WTC11 (cell line): ENCODE measurements at regions not wholly inside any gene's neighbourhood (a gene's known extent, or its start where the extent isn't known, plus 50 kb on each side); places are given as distances from the start of the nearest gene placed in this dataset.
A peak's percentile ranks its signal among the peaks of the same experiment; 100 is the strongest.

Experiments used
- ATAC-seq: fragments of 200-7000 bp; cut with Tn5 transposase; 2 replicates; pipeline ENCODE4 v1.10.0; 2021; ENCODE audit warnings: mild to moderate bottlenecking, moderate library complexity
- CTCF ChIA-PET: fragments of 300-600 bp; sonication (Branson Sonifier 250); formaldehyde crosslinking; loops from one replicate; lab custom pipeline; 2021; ENCODE audit warnings: antibody characterized with exemption; lab: Charles Lee
- POLR2A ChIA-PET: fragments of 350-600 bp; sonication (Branson Sonifier 250); formaldehyde crosslinking; loops from one replicate; lab custom pipeline; 2021; ENCODE audit warnings: antibody characterized with exemption; lab: Charles Lee
- DNase-seq: peaks from one replicate; pipeline ENCODE4 v3.0.0; 2021; ENCODE audit warnings: low spot score
- H3K27ac Mint-ChIP-seq: 2 replicates; pipeline ENCODE4 v1.8.0; 2021; ENCODE audit warnings: mixed read lengths
- H3K27me3 Mint-ChIP-seq: 2 replicates; pipeline ENCODE4 v1.8.0; 2021; ENCODE audit warnings: low read depth, mild to moderate bottlenecking, moderate library complexity, mixed read lengths
- H3K36me3 Mint-ChIP-seq: 2 replicates; pipeline ENCODE4 v1.8.0; 2021; ENCODE audit warnings: mixed read lengths
- H3K4me1 Mint-ChIP-seq: 2 replicates; pipeline ENCODE4 v1.8.0; 2022; ENCODE audit warnings: mixed read lengths
- H3K4me3 Mint-ChIP-seq: 2 replicates; pipeline ENCODE4 v1.8.0; 2021; ENCODE audit warnings: mild to moderate bottlenecking, moderate library complexity, mixed read lengths
- H3K9me3 Mint-ChIP-seq: 2 replicates; pipeline ENCODE4 v1.8.0; 2021; ENCODE audit warnings: mixed read lengths
- CBFB ChIP-seq: sonication (generic); formaldehyde crosslinking; IDR thresholded peaks from 2 replicates; pipeline ENCODE4 v1.8.1; 2022; ENCODE audit warnings: mild to moderate bottlenecking, low read depth, missing genetic modification reagents
- CDX4 ChIP-seq: fragments of 250-450 bp; sonication (Bioruptor Pico); IDR thresholded peaks from 2 replicates; pipeline ENCODE4 v1.9.0; 2021; ENCODE audit warnings: moderate library complexity, mild to moderate bottlenecking, inconsistent platforms, borderline replicate concordance
- CTCF ChIP-seq: fragments of 200-600 bp; IDR thresholded peaks from 2 replicates; pipeline ENCODE4 v1.8.0; 2022; ENCODE audit warnings: antibody characterized with exemption
- E2F1 ChIP-seq: sonication (generic); formaldehyde crosslinking; IDR thresholded peaks from 2 replicates; pipeline ENCODE4 v1.8.0; 2022; ENCODE audit warnings: mild to moderate bottlenecking, missing genetic modification reagents
- ELF4 ChIP-seq: sonication (generic); formaldehyde crosslinking; IDR thresholded peaks from 2 replicates; pipeline ENCODE4 v1.8.1; 2022; ENCODE audit warnings: low read depth, mild to moderate bottlenecking, moderate library complexity, missing genetic modification reagents
- FOXK1 ChIP-seq: sonication (generic); formaldehyde crosslinking; IDR thresholded peaks from 2 replicates; pipeline ENCODE4 v1.8.0; 2022; ENCODE audit warnings: mild to moderate bottlenecking, moderate library complexity, missing genetic modification reagents
- GRHL2 ChIP-seq: fragments of 250-450 bp; sonication (Bioruptor Pico); IDR thresholded peaks from 2 replicates; pipeline ENCODE4 v1.8.0; 2022; ENCODE audit warnings: mild to moderate bottlenecking, moderate library complexity; ENCODE audit not compliant: insufficient replicate concordance, severe bottlenecking
- HMGXB4 ChIP-seq: sonication (generic); formaldehyde crosslinking; IDR thresholded peaks from 2 replicates; pipeline ENCODE4 v1.8.1; 2023; ENCODE audit warnings: mild to moderate bottlenecking, moderate library complexity, missing genetic modification reagents
- NFYB ChIP-seq: sonication (generic); formaldehyde crosslinking; conservative IDR thresholded peaks from 2 replicates; pipeline ENCODE4 v1.8.0; 2022; ENCODE audit warnings: low read depth, missing genetic modification reagents
- NR2C2 ChIP-seq: sonication (generic); formaldehyde crosslinking; IDR thresholded peaks from 2 replicates; pipeline ENCODE4 v1.8.0; 2022; ENCODE audit warnings: mild to moderate bottlenecking, missing genetic modification reagents
- PRRX2 ChIP-seq: fragments of 250-450 bp; sonication (Bioruptor Pico); IDR thresholded peaks from 2 replicates; pipeline ENCODE4 v1.8.0; 2021; ENCODE audit warnings: mild to moderate bottlenecking
- RELA ChIP-seq: sonication (generic); formaldehyde crosslinking; IDR thresholded peaks from 2 replicates; pipeline ENCODE4 v1.8.1; 2022; ENCODE audit warnings: missing genetic modification reagents, mild to moderate bottlenecking, borderline replicate concordance
- RORB ChIP-seq: fragments of 250-450 bp; sonication (Bioruptor Pico); IDR thresholded peaks from 2 replicates; pipeline ENCODE4 v1.9.0; 2021; ENCODE audit warnings: mild to moderate bottlenecking
- TEAD4 ChIP-seq: sonication (generic); formaldehyde crosslinking; IDR thresholded peaks from 2 replicates; pipeline ENCODE4 v1.8.0; 2022; ENCODE audit warnings: mild to moderate bottlenecking, missing genetic modification reagents
- ZNF263 ChIP-seq: sonication (generic); formaldehyde crosslinking; IDR thresholded peaks from 2 replicates; pipeline ENCODE4 v1.8.1; 2022; ENCODE audit warnings: low read depth, mild to moderate bottlenecking, moderate library complexity, missing genetic modification reagents
- ZNF317 ChIP-seq: sonication (generic); formaldehyde crosslinking; IDR thresholded peaks from 2 replicates; pipeline ENCODE4 v1.8.1; 2023; ENCODE audit warnings: low read depth, mild to moderate bottlenecking, moderate library complexity, missing genetic modification reagents, borderline replicate concordance
- TF ChIP-seq, protein P1 (sequence below): sonication (generic); formaldehyde crosslinking; IDR thresholded peaks from 2 replicates; pipeline ENCODE4 v1.8.0; 2022; ENCODE audit warnings: mild to moderate bottlenecking, missing genetic modification reagents
- TF ChIP-seq, protein P2 (sequence below): sonication (generic); formaldehyde crosslinking; IDR thresholded peaks from 2 replicates; pipeline ENCODE4 v1.8.0; 2023; ENCODE audit warnings: mild to moderate bottlenecking, missing genetic modification reagents
- TF ChIP-seq, protein P3 (sequence below): sonication (generic); formaldehyde crosslinking; IDR thresholded peaks from 2 replicates; pipeline ENCODE4 v1.8.1; 2022; ENCODE audit warnings: mild to moderate bottlenecking, missing genetic modification reagents, moderate library complexity, borderline replicate concordance

DNA sequence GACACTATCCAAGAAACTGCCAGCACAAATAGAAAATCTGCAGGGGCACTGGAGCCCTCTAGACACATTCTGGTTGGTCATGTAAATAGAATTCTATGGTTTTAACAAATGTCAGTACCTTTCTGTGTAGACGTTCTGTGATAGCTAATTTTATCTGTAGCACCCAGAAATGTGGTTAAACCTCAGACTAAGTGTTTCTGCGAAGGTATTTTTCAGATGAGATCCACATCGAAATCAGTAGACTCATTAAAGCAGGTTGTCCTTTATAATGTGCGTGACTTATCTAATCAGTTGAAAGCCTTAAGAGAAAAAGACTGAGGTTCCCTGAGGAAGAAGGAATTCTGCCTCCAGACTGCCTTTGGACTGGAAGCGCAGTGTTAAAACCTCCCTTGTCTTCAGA, 922.9 kb downstream of the EFNB2 start:
- H3K4me1 Mint-ChIP-seq: peaks cover 33% of the 10 kb centered on the region
- no peak for TF ChIP-seq TEAD4
- no peak for TF ChIP-seq NFYB (CRISPR knock-in tag)
- TF ChIP-seq GRHL2 (CRISPR knock-in tag): no peak
- TF ChIP-seq FOXK1 (CRISPR knock-in tag): no peak
- no peak for TF ChIP-seq E2F1 (CRISPR knock-in tag)
- TF ChIP-seq ZNF263 (CRISPR knock-in tag): no peak
- no peak for TF ChIP-seq CBFB (CRISPR knock-in tag)
- TF ChIP-seq, all 79 proteins: peak for 0
- CTCF ChIA-PET: no interaction called here
- no peak for ATAC-seq
- Mint-ChIP-seq H3K27ac (no peak overlapping the region), H3K36me3 (no peaks in the 10 kb centered on the region), H3K4me3 (no peak overlapping the region), H3K9me3 (no peaks in the 10 kb centered on the region), H3K27me3 (no peaks in the 10 kb centered on the region)
- DNase-seq: no peak
- POLR2A ChIA-PET: no interaction called here

DNA sequence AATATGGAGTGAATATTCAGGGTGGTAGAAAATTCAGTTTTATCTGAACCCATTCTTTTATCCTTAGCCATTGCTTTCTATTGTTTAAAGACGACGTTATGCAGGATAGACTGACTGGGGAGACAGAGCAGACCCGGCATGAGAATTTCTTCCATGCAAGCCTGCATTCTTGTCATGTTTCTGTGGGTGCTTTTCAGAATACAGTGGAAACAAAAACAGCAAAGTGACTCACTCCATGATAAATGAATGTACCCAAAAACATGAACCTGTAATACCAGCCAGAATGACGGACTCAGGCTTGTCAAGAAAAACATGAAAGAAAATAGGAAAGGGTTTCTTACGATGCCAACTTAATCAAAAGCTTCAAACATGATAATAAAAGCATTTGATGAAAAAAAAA, 924.0 kb downstream of the EFNB2 start:
- DNase-seq (no peak), ATAC-seq (peak; percentile 78)
- Mint-ChIP-seq H3K36me3 (no peaks in the 10 kb centered on the region), H3K4me1 (peaks cover 33% of the 10 kb centered on the region), H3K4me3 (no peak overlapping the region)
- POLR2A ChIA-PET: no interaction called here
- CTCF ChIA-PET: no interaction called here
- TF ChIP-seq ZNF317 (CRISPR knock-in tag) (no peak), ELF4 (CRISPR knock-in tag) (no peak), PRRX2 (CRISPR knock-in tag) (no peak), NR2C2 (CRISPR knock-in tag) (no peak)
- TF ChIP-seq, protein P1, sequence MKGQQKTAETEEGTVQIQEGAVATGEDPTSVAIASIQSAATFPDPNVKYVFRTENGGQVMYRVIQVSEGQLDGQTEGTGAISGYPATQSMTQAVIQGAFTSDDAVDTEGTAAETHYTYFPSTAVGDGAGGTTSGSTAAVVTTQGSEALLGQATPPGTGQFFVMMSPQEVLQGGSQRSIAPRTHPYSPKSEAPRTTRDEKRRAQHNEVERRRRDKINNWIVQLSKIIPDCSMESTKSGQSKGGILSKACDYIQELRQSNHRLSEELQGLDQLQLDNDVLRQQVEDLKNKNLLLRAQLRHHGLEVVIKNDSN (CRISPR knock-in tag): no peak
- TF ChIP-seq, protein P2, sequence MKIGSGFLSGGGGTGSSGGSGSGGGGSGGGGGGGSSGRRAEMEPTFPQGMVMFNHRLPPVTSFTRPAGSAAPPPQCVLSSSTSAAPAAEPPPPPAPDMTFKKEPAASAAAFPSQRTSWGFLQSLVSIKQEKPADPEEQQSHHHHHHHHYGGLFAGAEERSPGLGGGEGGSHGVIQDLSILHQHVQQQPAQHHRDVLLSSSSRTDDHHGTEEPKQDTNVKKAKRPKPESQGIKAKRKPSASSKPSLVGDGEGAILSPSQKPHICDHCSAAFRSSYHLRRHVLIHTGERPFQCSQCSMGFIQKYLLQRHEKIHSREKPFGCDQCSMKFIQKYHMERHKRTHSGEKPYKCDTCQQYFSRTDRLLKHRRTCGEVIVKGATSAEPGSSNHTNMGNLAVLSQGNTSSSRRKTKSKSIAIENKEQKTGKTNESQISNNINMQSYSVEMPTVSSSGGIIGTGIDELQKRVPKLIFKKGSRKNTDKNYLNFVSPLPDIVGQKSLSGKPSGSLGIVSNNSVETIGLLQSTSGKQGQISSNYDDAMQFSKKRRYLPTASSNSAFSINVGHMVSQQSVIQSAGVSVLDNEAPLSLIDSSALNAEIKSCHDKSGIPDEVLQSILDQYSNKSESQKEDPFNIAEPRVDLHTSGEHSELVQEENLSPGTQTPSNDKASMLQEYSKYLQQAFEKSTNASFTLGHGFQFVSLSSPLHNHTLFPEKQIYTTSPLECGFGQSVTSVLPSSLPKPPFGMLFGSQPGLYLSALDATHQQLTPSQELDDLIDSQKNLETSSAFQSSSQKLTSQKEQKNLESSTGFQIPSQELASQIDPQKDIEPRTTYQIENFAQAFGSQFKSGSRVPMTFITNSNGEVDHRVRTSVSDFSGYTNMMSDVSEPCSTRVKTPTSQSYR (CRISPR knock-in tag): no peak
- TF ChIP-seq, all 79 proteins: peak for 0
- no peaks in the 10 kb centered on the region for H3K9me3 Mint-ChIP-seq
- no peaks in the 10 kb centered on the region for H3K27me3 Mint-ChIP-seq
- H3K27ac Mint-ChIP-seq: no peak overlapping the region; the same call in 1 of the 2 replicates

GRCh38 chr13:105608104-105608503, 927.4 kb downstream of the EFNB2 start:
- Mint-ChIP-seq H3K36me3 (no peaks in the 10 kb centered on the region), H3K4me3 (no peak overlapping the region), H3K9me3 (no peaks in the 10 kb centered on the region), H3K27me3 (no peaks in the 10 kb centered on the region), H3K4me1 (peaks cover 33% of the 10 kb centered on the region), H3K27ac (no peak overlapping the region)
- ATAC-seq (no peak), DNase-seq (no peak)
- ChIA-PET POLR2A (no interaction called here), CTCF (no interaction called here)
- TF ChIP-seq CDX4 (CRISPR knock-in tag): no peak

GRCh38 chr13:105607426-105607825, 928.0 kb downstream of the EFNB2 start:
- no peak for DNase-seq
- no peaks in the 10 kb centered on the region for H3K27me3 Mint-ChIP-seq
- ATAC-seq: no peak
- POLR2A ChIA-PET: no interaction called here
- CTCF ChIA-PET: no interaction called here
- H3K9me3 Mint-ChIP-seq: no peaks in the 10 kb centered on the region
- no peak overlapping the region for H3K4me3 Mint-ChIP-seq
- H3K27ac Mint-ChIP-seq: no peak overlapping the region
- H3K4me1 Mint-ChIP-seq: peaks cover 27% of the 10 kb centered on the region
- no peaks in the 10 kb centered on the region for H3K36me3 Mint-ChIP-seq
- TF ChIP-seq FOXK1 (CRISPR knock-in tag) (no peak), HMGXB4 (no peak), ZNF317 (CRISPR knock-in tag) (no peak), RORB (no peak), RELA (no peak), CTCF (no peak), NR2C2 (CRISPR knock-in tag) (no peak)
- TF ChIP-seq, protein P3, sequence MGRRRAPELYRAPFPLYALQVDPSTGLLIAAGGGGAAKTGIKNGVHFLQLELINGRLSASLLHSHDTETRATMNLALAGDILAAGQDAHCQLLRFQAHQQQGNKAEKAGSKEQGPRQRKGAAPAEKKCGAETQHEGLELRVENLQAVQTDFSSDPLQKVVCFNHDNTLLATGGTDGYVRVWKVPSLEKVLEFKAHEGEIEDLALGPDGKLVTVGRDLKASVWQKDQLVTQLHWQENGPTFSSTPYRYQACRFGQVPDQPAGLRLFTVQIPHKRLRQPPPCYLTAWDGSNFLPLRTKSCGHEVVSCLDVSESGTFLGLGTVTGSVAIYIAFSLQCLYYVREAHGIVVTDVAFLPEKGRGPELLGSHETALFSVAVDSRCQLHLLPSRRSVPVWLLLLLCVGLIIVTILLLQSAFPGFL (CRISPR knock-in tag): no peak
